Keratinocyte (primary cell): ENCODE measurements at regions not wholly inside any gene's neighbourhood (a gene's known extent, or its start where the extent isn't known, plus 50 kb on each side); places are given as distances from the start of the nearest gene placed in this dataset.

Experiments
- DNase-seq: peaks from one replicate; pipeline ENCODE4 v3.0.0-alpha.2; 2011; ENCODE audit warnings: low read depth, missing footprints, low spot score
- FAIRE-seq: peaks from 2 replicates; lab custom pipeline; 2011; peaks lifted over from hg19 to GRCh38; lab: Jason Lieb, UNC
- H2AFZ ChIP-seq: 2 replicates; pipeline ENCODE4 v1.6.0; 2012; ENCODE audit warnings: low read length, control low read depth, inconsistent platforms; ENCODE audit not compliant: control insufficient read depth
- H3K27ac ChIP-seq: 2 replicates; pipeline ENCODE4 v1.5.1; 2011; ENCODE audit warnings: low read length; ENCODE audit not compliant: control insufficient read depth, insufficient read depth
- H3K27me3 ChIP-seq: 3 replicates; pipeline ENCODE4 v1.6.0; 2011; ENCODE audit warnings: low read length; ENCODE audit not compliant: control insufficient read depth, insufficient read depth; ENCODE audit errors: extremely low read depth
- H3K36me3 ChIP-seq, 2 experiments: 2 replicates in 1 of 2; 3 replicates in 1 of 2; pipeline ENCODE4 v1.5.1; 2011; ENCODE audit warnings: low read length in 2 of 2, mild to moderate bottlenecking in 1 of 2; ENCODE audit not compliant: control insufficient read depth in 2 of 2, insufficient read depth in 2 of 2; ENCODE audit errors: extremely low read depth in 1 of 2
- H3K4me1 ChIP-seq: 3 replicates; pipeline ENCODE4 v1.5.1; 2011; ENCODE audit warnings: low read length; ENCODE audit not compliant: control insufficient read depth, insufficient read depth; ENCODE audit errors: extremely low read depth
- H3K4me2 ChIP-seq: 3 replicates; pipeline ENCODE4 v1.6.0; 2011; ENCODE audit warnings: low read depth, low read length; ENCODE audit not compliant: control insufficient read depth, insufficient read depth; ENCODE audit errors: extremely low read depth
- H3K4me3 ChIP-seq, 3 experiments: fragments of 200-600 bp in 1 of 3; sonication (generic) in 1 of 3; 2 replicates in 2 of 3; 3 replicates in 1 of 3; pipeline ENCODE4 v1.5.1; 2011 to 2016; ENCODE audit warnings: low read length in 3 of 3, mild to moderate bottlenecking in 3 of 3, control low read depth in 2 of 3, inconsistent platforms in 1 of 3, low read depth in 1 of 3, mixed read lengths in 1 of 3, mixed run types in 1 of 3, moderate library complexity in 1 of 3; ENCODE audit not compliant: control insufficient read depth in 2 of 3, insufficient read depth in 2 of 3; ENCODE audit errors: extremely low read depth in 1 of 3
- H3K79me2 ChIP-seq: 2 replicates; pipeline ENCODE4 v1.6.0; 2012; ENCODE audit warnings: low read length; ENCODE audit not compliant: control insufficient read depth, insufficient read depth
- H3K9ac ChIP-seq: 3 replicates; pipeline ENCODE4 v1.6.0; 2011; ENCODE audit warnings: low read length; ENCODE audit not compliant: control insufficient read depth, insufficient read depth; ENCODE audit errors: extremely low read depth
- H3K9me1 ChIP-seq: 3 replicates; pipeline ENCODE4 v1.6.0; 2011; ENCODE audit warnings: low read length; ENCODE audit not compliant: control insufficient read depth, insufficient read depth; ENCODE audit errors: extremely low read depth
- H3K9me3 ChIP-seq: 2 replicates; pipeline ENCODE4 v1.5.1; 2012; ENCODE audit warnings: low read depth, low read length; ENCODE audit not compliant: control insufficient read depth
- H4K20me1 ChIP-seq: 3 replicates; pipeline ENCODE4 v1.6.0; 2011; ENCODE audit warnings: low read length; ENCODE audit not compliant: control insufficient read depth, insufficient read depth; ENCODE audit errors: extremely low read depth
- EZH2 ChIP-seq: IDR thresholded peaks from one replicate; pipeline ENCODE4 v1.6.1; 2012; ENCODE audit warnings: inconsistent platforms, mild to moderate bottlenecking, low read length, moderate library complexity
- dilution Hi-C: fragments of 300-500 bp; cut with MboI; formaldehyde crosslinking; loops from one replicate; pipeline ENCODE4 v1.7.0; 2020; ENCODE audit warnings: low sequenced_read_pairs; ENCODE audit not compliant: extremely low pct_ligation_motif_present
- TF ChIP-seq, protein P1 (sequence below), 3 experiments: IDR thresholded peaks in 1 of 3; conservative IDR thresholded peaks in 1 of 3; optimal IDR thresholded peaks in 1 of 3; 2 replicates in 2 of 3; 3 replicates in 1 of 3; pipeline versions ENCODE3 to v1.5.1; 2011; ENCODE audit warnings: low read length in 3 of 3, mild to moderate bottlenecking in 3 of 3, moderate library complexity in 2 of 3, control low read depth in 1 of 3, inconsistent platforms in 1 of 3; ENCODE audit not compliant: insufficient read depth in 2 of 3; ENCODE audit errors: extremely low read depth in 1 of 3

DNA sequence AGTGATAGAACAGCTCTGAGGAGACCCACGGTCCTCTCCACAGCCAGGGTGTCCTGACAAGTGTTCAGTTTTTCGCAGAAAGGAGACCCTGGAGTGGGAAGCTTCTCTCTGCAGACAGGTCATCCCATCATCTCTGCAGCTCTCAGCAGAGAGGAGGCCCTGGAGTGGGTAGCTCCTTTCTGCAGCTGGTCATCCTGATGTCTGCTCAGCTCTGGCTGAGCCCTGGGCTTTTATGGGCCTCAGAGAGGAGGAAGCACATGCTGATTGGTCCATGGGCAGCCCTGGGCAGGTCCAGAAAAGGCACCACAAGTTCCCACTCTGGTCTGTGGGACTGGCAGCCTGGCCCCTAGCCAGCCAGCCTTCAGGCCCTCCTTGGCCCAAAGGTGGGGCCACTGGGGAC lies 72.3 kb upstream of the ST3GAL5 start:
- Histone ChIP-seq H3K4me2 (no peak overlapping the region), H4K20me1 (no peaks in the 10 kb centered on the region), H3K36me3 (no peaks in the 10 kb centered on the region), H3K4me3 (no peak overlapping the region), H3K27ac (no peak overlapping the region), H3K9me3 (peaks cover 9% of the 10 kb centered on the region), H2AFZ (no peak overlapping the region), H3K9me1 (no peaks in the 10 kb centered on the region), H3K79me2 (no peaks in the 10 kb centered on the region), H3K9ac (no peak overlapping the region), H3K4me1 (peaks cover 11% of the 10 kb centered on the region), H3K27me3 (no peaks in the 10 kb centered on the region)
- no peak for DNase-seq
- TF ChIP-seq EZH2 = no peak
- no peak for FAIRE-seq
- dilution Hi-C loops = no loop called here

DNA sequence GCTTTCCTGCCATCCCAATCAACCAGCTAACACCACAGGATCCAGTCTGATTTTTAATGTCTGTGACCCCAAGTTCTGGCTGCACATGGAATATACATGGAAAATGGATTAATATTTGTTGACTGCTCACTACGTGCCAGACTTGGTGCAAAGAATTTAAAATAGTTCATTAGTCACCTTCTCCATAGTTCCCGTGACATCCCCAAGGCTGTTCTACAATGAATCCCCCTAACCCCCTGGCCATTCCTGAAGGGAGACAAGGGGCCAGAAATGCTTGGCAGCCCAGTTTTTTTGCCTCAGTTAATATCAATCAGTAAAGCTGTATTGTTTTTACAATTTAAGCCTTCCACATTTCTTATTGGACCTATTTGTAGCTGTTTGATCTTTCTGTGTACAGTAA lies 71.0 kb upstream of the ST3GAL5 start:
- H3K27me3 ChIP-seq = no peaks in the 10 kb centered on the region
- no peak overlapping the region for H3K9ac ChIP-seq
- peaks cover 17% of the 10 kb centered on the region for H3K4me1 ChIP-seq
- H3K79me2 ChIP-seq = no peaks in the 10 kb centered on the region
- H3K36me3 ChIP-seq = no peaks in the 10 kb centered on the region
- no peak overlapping the region for H2AFZ ChIP-seq
- peaks cover 9% of the 10 kb centered on the region for H3K9me3 ChIP-seq
- no peaks in the 10 kb centered on the region for H4K20me1 ChIP-seq
- H3K27ac ChIP-seq = no peak overlapping the region
- DNase-seq = no peak
- H3K4me3 ChIP-seq = no peak overlapping the region
- no peak for TF ChIP-seq EZH2
- TF ChIP-seq, protein P1, sequence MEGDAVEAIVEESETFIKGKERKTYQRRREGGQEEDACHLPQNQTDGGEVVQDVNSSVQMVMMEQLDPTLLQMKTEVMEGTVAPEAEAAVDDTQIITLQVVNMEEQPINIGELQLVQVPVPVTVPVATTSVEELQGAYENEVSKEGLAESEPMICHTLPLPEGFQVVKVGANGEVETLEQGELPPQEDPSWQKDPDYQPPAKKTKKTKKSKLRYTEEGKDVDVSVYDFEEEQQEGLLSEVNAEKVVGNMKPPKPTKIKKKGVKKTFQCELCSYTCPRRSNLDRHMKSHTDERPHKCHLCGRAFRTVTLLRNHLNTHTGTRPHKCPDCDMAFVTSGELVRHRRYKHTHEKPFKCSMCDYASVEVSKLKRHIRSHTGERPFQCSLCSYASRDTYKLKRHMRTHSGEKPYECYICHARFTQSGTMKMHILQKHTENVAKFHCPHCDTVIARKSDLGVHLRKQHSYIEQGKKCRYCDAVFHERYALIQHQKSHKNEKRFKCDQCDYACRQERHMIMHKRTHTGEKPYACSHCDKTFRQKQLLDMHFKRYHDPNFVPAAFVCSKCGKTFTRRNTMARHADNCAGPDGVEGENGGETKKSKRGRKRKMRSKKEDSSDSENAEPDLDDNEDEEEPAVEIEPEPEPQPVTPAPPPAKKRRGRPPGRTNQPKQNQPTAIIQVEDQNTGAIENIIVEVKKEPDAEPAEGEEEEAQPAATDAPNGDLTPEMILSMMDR (optimal IDR thresholded peaks at IDR 0.05 in 1 of 3, IDR thresholded peaks at IDR 0.05 in 1 of 3, conservative IDR thresholded peaks at IDR 0.05 in 1 of 3; ENCODE audit: extremely low read depth in 1 of 3, insufficient read depth in 2 of 3, low read length in 3 of 3) = no peak
- H3K9me1 ChIP-seq = no peaks in the 10 kb centered on the region
- H3K4me2 ChIP-seq = no peak overlapping the region
- dilution Hi-C loops = no loop called here
- FAIRE-seq = no peak

DNA sequence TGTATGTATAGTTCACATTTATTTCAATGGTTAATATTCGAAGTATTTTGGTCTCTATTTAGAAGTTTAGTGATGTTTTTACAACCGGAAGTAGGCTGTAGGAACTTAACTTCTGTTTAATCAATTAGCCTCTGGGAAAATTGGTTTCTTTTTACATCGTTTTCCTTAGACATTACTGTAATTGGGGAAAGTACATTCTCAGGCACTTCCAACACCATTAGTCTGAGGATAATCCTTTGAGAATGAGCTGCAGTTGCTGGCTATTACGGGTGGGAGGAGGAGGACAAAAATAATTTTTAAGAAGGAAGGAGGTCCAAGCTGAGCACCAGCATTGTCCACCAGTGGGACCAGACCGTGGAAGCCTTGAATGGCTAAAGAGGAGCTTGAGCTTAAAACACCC lies 70.4 kb upstream of the ST3GAL5 start:
- Histone ChIP-seq H3K36me3 (no peaks in the 10 kb centered on the region), H3K4me2 (no peak overlapping the region), H2AFZ (no peak overlapping the region), H4K20me1 (no peaks in the 10 kb centered on the region), H3K9ac (no peak overlapping the region), H3K4me3 (no peak overlapping the region), H3K27me3 (no peaks in the 10 kb centered on the region), H3K9me3 (peaks cover 9% of the 10 kb centered on the region), H3K27ac (no peak overlapping the region), H3K9me1 (no peaks in the 10 kb centered on the region), H3K79me2 (no peaks in the 10 kb centered on the region), H3K4me1 (peaks cover 17% of the 10 kb centered on the region)
- TF ChIP-seq EZH2 = no peak
- TF ChIP-seq, protein P1 (optimal IDR thresholded peaks at IDR 0.05 in 1 of 3, IDR thresholded peaks at IDR 0.05 in 1 of 3, conservative IDR thresholded peaks at IDR 0.05 in 1 of 3; ENCODE audit: extremely low read depth in 1 of 3, insufficient read depth in 2 of 3, low read length in 3 of 3) = no peak
- DNase-seq (no peak), FAIRE-seq (no peak)
- dilution Hi-C loops = no loop called here
